ENCODE measurements at regions not wholly inside any gene's neighbourhood (a gene's known extent, or its start where the extent isn't known, plus 50 kb on each side); places are given as distances from the start of the nearest gene placed in this dataset.
"Not testable (repeated sequence)": the region's sequence is repeated elsewhere in the genome, so short reads cannot be mapped to it uniquely, and the experiment has no call there.

GRCh38 chrX:42290608-42291007, 367.3 kb upstream of the CASK start:
- Mint-ChIP-seq H3K4me1 (ENCODE audit: unreplicated experiment) (no peaks in the 10 kb centered on the region), H3K4me3 (no peak overlapping the region), H3K36me3 (no peaks in the 10 kb centered on the region), H3K9me3 (peaks cover 8% of the 10 kb centered on the region), H3K27ac (no peak overlapping the region), H3K27me3 (no peaks in the 10 kb centered on the region)
- peak; percentile 37 for TF ChIP-seq CTCF (conservative IDR thresholded peaks at IDR 0.05)
- no peak for DNase-seq (ENCODE audit: extremely low spot score, unreplicated experiment)

- DNase-seq (ENCODE audit: extremely low spot score, unreplicated experiment), result no peak
- Mint-ChIP-seq H3K27ac (no peak overlapping the region), H3K27me3 (no peaks in the 10 kb centered on the region), H3K9me3 (peaks cover 8% of the 10 kb centered on the region), H3K4me1 (ENCODE audit: unreplicated experiment) (no peaks in the 10 kb centered on the region), H3K4me3 (no peak overlapping the region), H3K36me3 (no peaks in the 10 kb centered on the region)
- no peak for TF ChIP-seq CTCF (conservative IDR thresholded peaks at IDR 0.05)
Measured at GRCh38 chrX:42289492-42290385, 366.4 kb upstream of the CASK start.

- DNase-seq (ENCODE audit: extremely low spot score, unreplicated experiment); H3K36me3 Mint-ChIP-seq; H3K27ac Mint-ChIP-seq; H3K9me3 Mint-ChIP-seq; H3K4me1 Mint-ChIP-seq (ENCODE audit: unreplicated experiment); H3K27me3 Mint-ChIP-seq; H3K4me3 Mint-ChIP-seq: not testable (repeated sequence)
Measured at GRCh38 chrX:42285681-42286080, 362.3 kb upstream of the CASK start.

- H3K9me3 Mint-ChIP-seq, result no peaks in the 10 kb centered on the region
- H3K27ac Mint-ChIP-seq, result peak overlapping the region; percentile 52
- DNase-seq (ENCODE audit: extremely low spot score, unreplicated experiment), result no peak
- H3K27me3 Mint-ChIP-seq, result no peaks in the 10 kb centered on the region
- H3K4me1 Mint-ChIP-seq (ENCODE audit: unreplicated experiment), result no peaks in the 10 kb centered on the region
- no peak overlapping the region for H3K4me3 Mint-ChIP-seq
- no peak for TF ChIP-seq CTCF (conservative IDR thresholded peaks at IDR 0.05)
- no peaks in the 10 kb centered on the region for H3K36me3 Mint-ChIP-seq
Measured at GRCh38 chrX:42276982-42277690, 353.8 kb upstream of the CASK start.

GRCh38 chrX:42274151-42274550, 350.8 kb upstream of the CASK start:
- no peak overlapping the region for H3K4me3 Mint-ChIP-seq
- no peaks in the 10 kb centered on the region for H3K4me1 Mint-ChIP-seq (ENCODE audit: unreplicated experiment)
- peak overlapping the region; percentile 29 for H3K27ac Mint-ChIP-seq
- no peaks in the 10 kb centered on the region for H3K27me3 Mint-ChIP-seq
- no peaks in the 10 kb centered on the region for H3K36me3 Mint-ChIP-seq
- TF ChIP-seq CTCF (conservative IDR thresholded peaks at IDR 0.05), result no peak
- no peaks in the 10 kb centered on the region for H3K9me3 Mint-ChIP-seq
- no peak for DNase-seq (ENCODE audit: extremely low spot score, unreplicated experiment)

GRCh38 chrX:42273387-42273786, 350.0 kb upstream of the CASK start:
- H3K27me3 Mint-ChIP-seq, result no peaks in the 10 kb centered on the region
- no peaks in the 10 kb centered on the region for H3K4me1 Mint-ChIP-seq (ENCODE audit: unreplicated experiment)
- no peak for DNase-seq (ENCODE audit: extremely low spot score, unreplicated experiment)
- no peaks in the 10 kb centered on the region for H3K9me3 Mint-ChIP-seq
- TF ChIP-seq CTCF (conservative IDR thresholded peaks at IDR 0.05), result no peak
- no peak overlapping the region for H3K4me3 Mint-ChIP-seq
- H3K27ac Mint-ChIP-seq, result no peak overlapping the region
- H3K36me3 Mint-ChIP-seq, result no peaks in the 10 kb centered on the region

Measured in type B pancreatic cell (in vitro differentiated cells).